ENCODE measurements at regions not wholly inside any gene's neighbourhood (a gene's known extent, or its start where the extent isn't known, plus 50 kb on each side); places are given as distances from the start of the nearest gene placed in this dataset.

DNA sequence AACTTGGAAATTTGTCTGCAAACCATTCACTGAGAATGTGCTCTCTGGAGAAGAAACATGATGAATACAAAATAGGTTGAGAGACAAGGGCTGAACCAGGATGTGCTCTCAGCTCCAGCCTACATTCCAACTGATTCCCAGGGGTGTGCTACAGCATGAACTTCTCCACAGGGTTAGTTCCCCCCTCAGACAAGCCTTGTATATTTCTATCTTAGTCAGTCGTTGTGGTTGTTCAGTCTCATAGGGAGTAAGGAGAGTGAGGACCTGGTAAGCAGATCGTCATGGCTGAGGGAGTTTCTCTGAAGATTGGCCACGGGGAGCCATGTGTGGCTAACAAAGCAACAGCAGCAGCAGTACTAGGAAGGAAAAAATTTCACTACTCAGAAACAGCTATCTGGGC lies 919.7 kb upstream of the CADM2 start:
- Histone ChIP-seq H3K36me3 (no peaks in the 10 kb centered on the region), H3K4me3 (no peak overlapping the region), H3K27me3 (no peaks in the 10 kb centered on the region), H3K4me1 (no peaks in the 10 kb centered on the region), H3K9me3 (no peaks in the 10 kb centered on the region), H3K27ac (no peak overlapping the region)
- TF ChIP-seq EP300 (IDR thresholded peaks at IDR 0.05) (no peak), POLR2A (IDR thresholded peaks at IDR 0.05) (no peak), POLR2AphosphoS5 (IDR thresholded peaks at IDR 0.05) (no peak)
- TF ChIP-seq, protein P1, sequence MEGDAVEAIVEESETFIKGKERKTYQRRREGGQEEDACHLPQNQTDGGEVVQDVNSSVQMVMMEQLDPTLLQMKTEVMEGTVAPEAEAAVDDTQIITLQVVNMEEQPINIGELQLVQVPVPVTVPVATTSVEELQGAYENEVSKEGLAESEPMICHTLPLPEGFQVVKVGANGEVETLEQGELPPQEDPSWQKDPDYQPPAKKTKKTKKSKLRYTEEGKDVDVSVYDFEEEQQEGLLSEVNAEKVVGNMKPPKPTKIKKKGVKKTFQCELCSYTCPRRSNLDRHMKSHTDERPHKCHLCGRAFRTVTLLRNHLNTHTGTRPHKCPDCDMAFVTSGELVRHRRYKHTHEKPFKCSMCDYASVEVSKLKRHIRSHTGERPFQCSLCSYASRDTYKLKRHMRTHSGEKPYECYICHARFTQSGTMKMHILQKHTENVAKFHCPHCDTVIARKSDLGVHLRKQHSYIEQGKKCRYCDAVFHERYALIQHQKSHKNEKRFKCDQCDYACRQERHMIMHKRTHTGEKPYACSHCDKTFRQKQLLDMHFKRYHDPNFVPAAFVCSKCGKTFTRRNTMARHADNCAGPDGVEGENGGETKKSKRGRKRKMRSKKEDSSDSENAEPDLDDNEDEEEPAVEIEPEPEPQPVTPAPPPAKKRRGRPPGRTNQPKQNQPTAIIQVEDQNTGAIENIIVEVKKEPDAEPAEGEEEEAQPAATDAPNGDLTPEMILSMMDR (IDR thresholded peaks at IDR 0.05), result no peak
- no peak for DNase-seq (ENCODE audit: low spot score in 2 of 2)
- WGBS, result 82% methylated on average over 3 of the region's 3 CpGs

DNA sequence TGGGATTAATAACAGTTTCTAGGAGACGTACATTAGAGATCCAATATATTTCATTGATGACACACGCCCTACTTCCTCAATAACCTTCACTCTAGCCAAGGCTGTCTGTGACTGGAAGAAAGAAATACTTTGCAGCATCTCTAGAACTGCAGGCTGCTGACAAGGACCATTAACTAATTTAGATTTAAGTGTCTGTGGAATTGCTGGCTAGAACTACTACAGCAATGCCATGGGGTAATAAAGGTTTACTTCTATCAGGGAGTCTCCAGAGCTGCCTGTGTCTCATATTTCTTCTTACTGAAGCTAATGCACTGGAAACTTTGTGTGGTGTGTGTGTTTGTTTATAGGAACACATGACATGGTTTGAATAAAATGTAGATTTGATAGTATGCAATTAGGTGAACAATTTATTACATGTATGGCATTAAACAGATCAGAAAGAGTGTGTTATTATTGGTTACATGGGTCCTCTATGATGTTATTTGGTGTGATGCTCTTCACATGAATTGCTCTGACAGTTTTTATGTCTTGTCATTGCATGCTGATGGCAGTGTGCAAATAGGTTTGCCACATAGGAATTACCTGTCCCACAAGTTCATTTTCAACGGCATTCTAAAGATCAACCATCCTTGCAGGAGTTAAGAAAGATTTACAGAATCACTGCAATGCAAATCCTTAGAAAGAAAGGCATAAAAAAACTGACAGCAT lies 916.2 kb upstream of the CADM2 start:
- H3K27me3 ChIP-seq, result no peaks in the 10 kb centered on the region
- TF ChIP-seq POLR2AphosphoS5 (IDR thresholded peaks at IDR 0.05), result no peak
- TF ChIP-seq EP300 (IDR thresholded peaks at IDR 0.05), result no peak
- no peak for TF ChIP-seq POLR2A (IDR thresholded peaks at IDR 0.05)
- TF ChIP-seq, protein P1 (IDR thresholded peaks at IDR 0.05), result no peak
- no peaks in the 10 kb centered on the region for H3K4me1 ChIP-seq
- H3K36me3 ChIP-seq, result no peaks in the 10 kb centered on the region
- H3K9me3 ChIP-seq, result no peaks in the 10 kb centered on the region
- no peak for DNase-seq (ENCODE audit: low spot score in 2 of 2)
- WGBS, result 58% methylated on average over 3 of the region's 3 CpGs
- H3K4me3 ChIP-seq, result no peak overlapping the region
- H3K27ac ChIP-seq, result no peak overlapping the region

GRCh38 chr3:84066915-84067314 lies 891.9 kb upstream of the CADM2 start:
- Histone ChIP-seq H3K9me3 (no peaks in the 10 kb centered on the region), H3K4me1 (no peaks in the 10 kb centered on the region), H3K27ac (no peak overlapping the region), H3K36me3 (no peaks in the 10 kb centered on the region), H3K4me3 (no peak overlapping the region), H3K27me3 (no peaks in the 10 kb centered on the region)
- WGBS, result 79% methylated on average over 1 of the region's 1 CpG
- DNase-seq (ENCODE audit: low spot score in 2 of 2), result no peak
- TF ChIP-seq POLR2AphosphoS5 (IDR thresholded peaks at IDR 0.05) (no peak), EP300 (IDR thresholded peaks at IDR 0.05) (no peak)

DNA sequence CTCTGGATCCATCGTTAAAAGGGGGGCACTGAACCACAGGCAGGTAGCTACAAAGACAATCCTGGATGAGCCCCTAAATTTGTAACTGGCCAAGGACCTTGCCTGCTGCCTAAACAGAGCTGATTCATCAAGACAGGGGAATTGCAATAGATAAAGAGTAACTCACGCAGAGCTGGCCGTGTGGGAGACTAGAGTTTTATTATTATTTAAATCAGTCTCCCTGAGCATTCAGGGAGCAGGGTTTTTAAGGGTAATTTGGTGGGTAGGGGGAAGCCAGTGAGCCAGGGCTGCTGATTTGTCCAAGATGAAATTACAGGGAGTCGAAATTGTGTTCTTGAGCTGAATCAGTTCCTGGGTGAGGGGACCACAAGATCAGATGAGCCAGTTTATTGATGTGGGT lies 885.1 kb upstream of the CADM2 start:
- TF ChIP-seq, protein P1 (IDR thresholded peaks at IDR 0.05), result no peak

DNA sequence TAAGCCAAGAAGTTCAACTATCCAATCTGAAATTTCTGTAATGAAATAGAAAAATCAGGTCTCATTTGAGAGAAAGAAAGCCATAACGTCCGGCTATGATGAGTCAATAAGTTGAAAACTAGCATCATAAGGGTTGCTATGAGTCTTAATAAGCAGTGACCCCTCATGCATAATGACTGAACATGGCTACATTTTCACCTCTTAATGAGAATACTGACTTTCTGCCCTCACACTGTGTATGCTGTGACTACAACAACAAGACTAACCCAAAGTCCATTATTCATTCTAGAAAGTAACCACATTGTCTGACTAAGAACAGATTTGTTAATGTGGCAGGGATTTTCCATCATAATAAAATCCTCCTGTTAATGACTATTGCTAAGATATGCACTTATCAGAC lies 884.0 kb upstream of the CADM2 start:
- TF ChIP-seq, protein P1 (IDR thresholded peaks at IDR 0.05), result no peak
- TF ChIP-seq POLR2A (IDR thresholded peaks at IDR 0.05), result no peak
- no peak for TF ChIP-seq EP300 (IDR thresholded peaks at IDR 0.05)
- no peak for TF ChIP-seq POLR2AphosphoS5 (IDR thresholded peaks at IDR 0.05)
- no peaks in the 10 kb centered on the region for H3K27me3 ChIP-seq
- no peaks in the 10 kb centered on the region for H3K4me1 ChIP-seq
- no peaks in the 10 kb centered on the region for H3K9me3 ChIP-seq
- no peaks in the 10 kb centered on the region for H3K36me3 ChIP-seq
- 87% methylated on average over 2 of the region's 2 CpGs for WGBS
- no peak for DNase-seq (ENCODE audit: low spot score in 2 of 2)
- no peak overlapping the region for H3K4me3 ChIP-seq
- no peak overlapping the region for H3K27ac ChIP-seq

More for the DNA sequence above, 885.1 kb upstream of the CADM2 start:
- Histone ChIP-seq H3K27me3 (no peaks in the 10 kb centered on the region), H3K27ac (no peak overlapping the region), H3K4me3 (no peak overlapping the region), H3K4me1 (no peaks in the 10 kb centered on the region), H3K9me3 (no peaks in the 10 kb centered on the region), H3K36me3 (no peaks in the 10 kb centered on the region)
- 79% methylated on average over 3 of the region's 4 CpGs for WGBS
- no peak for DNase-seq (ENCODE audit: low spot score in 2 of 2)

- WGBS, result 59% methylated on average over 3 of the region's 3 CpGs
- Histone ChIP-seq H3K27me3 (no peaks in the 10 kb centered on the region), H3K4me3 (no peak overlapping the region), H3K27ac (no peak overlapping the region), H3K4me1 (no peaks in the 10 kb centered on the region), H3K9me3 (no peaks in the 10 kb centered on the region), H3K36me3 (no peaks in the 10 kb centered on the region)
- TF ChIP-seq EP300 (IDR thresholded peaks at IDR 0.05) (no peak), POLR2A (IDR thresholded peaks at IDR 0.05) (no peak), POLR2AphosphoS5 (IDR thresholded peaks at IDR 0.05) (no peak)
- TF ChIP-seq, protein P1 (IDR thresholded peaks at IDR 0.05), result no peak
- DNase-seq (ENCODE audit: low spot score in 2 of 2), result no peak
These were observed 881.3 kb upstream of the CADM2 start for GRCh38 chr3:84077479-84077878.

Measured in suprapubic skin (tissue), 4 donors.